ENCODE measurements at regions not wholly inside any gene's neighbourhood (a gene's known extent, or its start where the extent isn't known, plus 50 kb on each side); places are given as distances from the start of the nearest gene placed in this dataset.
"Not testable (repeated sequence)": the region's sequence is repeated elsewhere in the genome, so short reads cannot be mapped to it uniquely, and the experiment has no call there.

DNA sequence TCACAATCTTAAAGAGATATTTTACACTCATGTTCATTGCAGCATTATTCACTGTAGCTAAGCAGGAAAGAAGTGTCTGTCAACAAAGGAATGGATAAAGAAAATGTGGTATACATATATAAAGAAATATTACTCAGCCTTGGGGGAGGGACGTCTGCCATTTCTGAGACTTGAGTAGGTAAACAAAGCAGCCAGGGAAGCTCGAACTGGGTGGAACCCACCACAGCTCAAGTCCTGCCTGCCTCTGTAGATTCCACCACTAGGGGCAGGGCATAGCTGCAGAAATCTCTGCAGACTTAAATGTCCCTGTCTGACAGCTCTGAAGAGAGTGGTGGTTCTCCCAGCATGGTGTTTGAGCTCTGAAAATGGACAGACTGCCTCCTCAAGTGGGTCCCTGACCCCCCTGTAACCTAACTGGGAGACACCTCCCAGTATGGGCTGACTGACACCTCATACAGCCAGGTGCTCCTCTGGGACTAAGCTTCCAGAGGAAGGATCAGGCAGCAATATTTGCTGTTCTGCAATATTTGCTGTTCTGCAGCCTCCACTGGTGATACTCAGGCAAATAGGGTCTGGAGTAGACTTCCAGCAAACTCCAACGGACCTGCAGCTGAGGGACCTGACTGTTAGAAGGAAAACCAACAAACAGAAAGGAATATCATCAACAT is 183.3 kb upstream of the SSTR4 start:
- H3K79me2 ChIP-seq (replicated peaks; ENCODE audit: insufficient read depth, low read length); H3F3A ChIP-seq (ENCODE audit: insufficient read depth, low read length, poor library complexity, severe bottlenecking); H4K20me1 ChIP-seq (ENCODE audit: insufficient read depth); H3K36me3 ChIP-seq (ENCODE audit: insufficient read depth, low read length); H3K9me3 ChIP-seq (ENCODE audit: low read length); H3K9ac ChIP-seq (ENCODE audit: low read length); H3K27ac ChIP-seq (ENCODE audit: low read length); H2AFZ ChIP-seq (ENCODE audit: low read depth, low read length); H3K4me2 ChIP-seq (ENCODE audit: low read length); H3K27me3 ChIP-seq (ENCODE audit: insufficient read depth, low read depth, low read length); H3K4me3 ChIP-seq (ENCODE audit: low read length); H3K9me2 ChIP-seq (ENCODE audit: insufficient read depth, low read length): not testable (repeated sequence)
- TF ChIP-seq RAD21 (conservative IDR thresholded peaks at IDR 0.05) = peak; percentile 43
- TF ChIP-seq, protein P1, sequence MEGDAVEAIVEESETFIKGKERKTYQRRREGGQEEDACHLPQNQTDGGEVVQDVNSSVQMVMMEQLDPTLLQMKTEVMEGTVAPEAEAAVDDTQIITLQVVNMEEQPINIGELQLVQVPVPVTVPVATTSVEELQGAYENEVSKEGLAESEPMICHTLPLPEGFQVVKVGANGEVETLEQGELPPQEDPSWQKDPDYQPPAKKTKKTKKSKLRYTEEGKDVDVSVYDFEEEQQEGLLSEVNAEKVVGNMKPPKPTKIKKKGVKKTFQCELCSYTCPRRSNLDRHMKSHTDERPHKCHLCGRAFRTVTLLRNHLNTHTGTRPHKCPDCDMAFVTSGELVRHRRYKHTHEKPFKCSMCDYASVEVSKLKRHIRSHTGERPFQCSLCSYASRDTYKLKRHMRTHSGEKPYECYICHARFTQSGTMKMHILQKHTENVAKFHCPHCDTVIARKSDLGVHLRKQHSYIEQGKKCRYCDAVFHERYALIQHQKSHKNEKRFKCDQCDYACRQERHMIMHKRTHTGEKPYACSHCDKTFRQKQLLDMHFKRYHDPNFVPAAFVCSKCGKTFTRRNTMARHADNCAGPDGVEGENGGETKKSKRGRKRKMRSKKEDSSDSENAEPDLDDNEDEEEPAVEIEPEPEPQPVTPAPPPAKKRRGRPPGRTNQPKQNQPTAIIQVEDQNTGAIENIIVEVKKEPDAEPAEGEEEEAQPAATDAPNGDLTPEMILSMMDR (IDR thresholded peaks at IDR 0.05; ENCODE audit: poor library complexity, severe bottlenecking) = peak; percentile 51

DNA sequence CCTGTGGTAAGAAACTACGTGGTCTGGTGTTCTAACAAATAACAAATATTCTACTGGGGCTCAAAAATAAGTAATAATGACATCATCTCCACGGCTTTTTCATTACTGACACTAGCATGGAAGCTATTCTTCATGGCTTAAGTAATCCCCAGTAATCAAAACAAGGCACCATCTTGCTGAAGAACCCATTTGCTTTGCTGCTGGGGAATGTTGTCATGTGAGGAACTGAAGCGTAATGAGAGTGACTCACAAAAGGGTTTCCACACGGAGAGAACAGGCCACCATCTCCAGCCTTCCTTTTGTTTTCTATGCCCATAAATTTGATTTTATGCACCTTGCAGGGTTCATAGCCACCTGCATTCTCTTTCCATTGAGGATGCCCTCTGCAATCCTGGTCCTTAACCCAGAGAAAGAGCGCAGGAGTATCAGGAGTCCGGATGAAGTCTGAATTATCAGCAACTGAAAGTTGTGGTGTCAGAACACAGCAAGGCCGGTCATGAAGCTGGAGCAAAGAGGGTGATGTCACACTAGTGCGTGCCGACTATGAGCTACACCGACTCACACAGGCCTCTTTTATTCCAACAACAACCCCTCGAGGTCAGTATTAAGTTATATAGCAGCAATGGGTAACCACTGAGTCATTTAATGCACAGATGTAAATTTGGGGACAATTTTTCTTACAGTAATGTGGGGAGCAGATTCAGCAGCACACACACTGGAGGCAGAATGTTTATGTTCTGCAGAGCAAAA is 173.7 kb upstream of the SSTR4 start:
- H3K9me2 ChIP-seq (ENCODE audit: insufficient read depth, low read length) = no peaks in the 10 kb centered on the region
- no peak overlapping the region for H3K27ac ChIP-seq (ENCODE audit: low read length)
- no peaks in the 10 kb centered on the region for H4K20me1 ChIP-seq (ENCODE audit: insufficient read depth)
- TF ChIP-seq MXI1 (conservative IDR thresholded peaks at IDR 0.05; ENCODE audit: poor library complexity, severe bottlenecking) (no peak), POLR2AphosphoS5 (IDR thresholded peaks at IDR 0.05) (no peak), SMC3 (conservative IDR thresholded peaks at IDR 0.05; ENCODE audit: poor library complexity) (no peak), TAF1 (IDR thresholded peaks at IDR 0.05; ENCODE audit: low read depth) (no peak), RAD21 (conservative IDR thresholded peaks at IDR 0.05) (no peak), EP300 (conservative IDR thresholded peaks at IDR 0.05; ENCODE audit: poor library complexity, severe bottlenecking) (no peak)
- TF ChIP-seq, protein P1 (IDR thresholded peaks at IDR 0.05; ENCODE audit: poor library complexity, severe bottlenecking) = no peak
- TF ChIP-seq, protein P2, sequence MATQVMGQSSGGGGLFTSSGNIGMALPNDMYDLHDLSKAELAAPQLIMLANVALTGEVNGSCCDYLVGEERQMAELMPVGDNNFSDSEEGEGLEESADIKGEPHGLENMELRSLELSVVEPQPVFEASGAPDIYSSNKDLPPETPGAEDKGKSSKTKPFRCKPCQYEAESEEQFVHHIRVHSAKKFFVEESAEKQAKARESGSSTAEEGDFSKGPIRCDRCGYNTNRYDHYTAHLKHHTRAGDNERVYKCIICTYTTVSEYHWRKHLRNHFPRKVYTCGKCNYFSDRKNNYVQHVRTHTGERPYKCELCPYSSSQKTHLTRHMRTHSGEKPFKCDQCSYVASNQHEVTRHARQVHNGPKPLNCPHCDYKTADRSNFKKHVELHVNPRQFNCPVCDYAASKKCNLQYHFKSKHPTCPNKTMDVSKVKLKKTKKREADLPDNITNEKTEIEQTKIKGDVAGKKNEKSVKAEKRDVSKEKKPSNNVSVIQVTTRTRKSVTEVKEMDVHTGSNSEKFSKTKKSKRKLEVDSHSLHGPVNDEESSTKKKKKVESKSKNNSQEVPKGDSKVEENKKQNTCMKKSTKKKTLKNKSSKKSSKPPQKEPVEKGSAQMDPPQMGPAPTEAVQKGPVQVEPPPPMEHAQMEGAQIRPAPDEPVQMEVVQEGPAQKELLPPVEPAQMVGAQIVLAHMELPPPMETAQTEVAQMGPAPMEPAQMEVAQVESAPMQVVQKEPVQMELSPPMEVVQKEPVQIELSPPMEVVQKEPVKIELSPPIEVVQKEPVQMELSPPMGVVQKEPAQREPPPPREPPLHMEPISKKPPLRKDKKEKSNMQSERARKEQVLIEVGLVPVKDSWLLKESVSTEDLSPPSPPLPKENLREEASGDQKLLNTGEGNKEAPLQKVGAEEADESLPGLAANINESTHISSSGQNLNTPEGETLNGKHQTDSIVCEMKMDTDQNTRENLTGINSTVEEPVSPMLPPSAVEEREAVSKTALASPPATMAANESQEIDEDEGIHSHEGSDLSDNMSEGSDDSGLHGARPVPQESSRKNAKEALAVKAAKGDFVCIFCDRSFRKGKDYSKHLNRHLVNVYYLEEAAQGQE (IDR thresholded peaks at IDR 0.05; ENCODE audit: borderline replicate concordance) = no peak
- no peaks in the 10 kb centered on the region for H3K9me3 ChIP-seq (ENCODE audit: low read length)
- H2AFZ ChIP-seq (ENCODE audit: low read depth, low read length) = no peak overlapping the region
- no peaks in the 10 kb centered on the region for H3K79me2 ChIP-seq (replicated peaks; ENCODE audit: insufficient read depth, low read length)
- no peaks in the 10 kb centered on the region for H3F3A ChIP-seq (ENCODE audit: insufficient read depth, low read length, poor library complexity, severe bottlenecking)
- no peaks in the 10 kb centered on the region for H3K36me3 ChIP-seq (ENCODE audit: insufficient read depth, low read length)
- H3K9ac ChIP-seq (ENCODE audit: low read length) = no peak overlapping the region
- H3K4me3 ChIP-seq (ENCODE audit: low read length) = no peak overlapping the region
- H3K27me3 ChIP-seq (ENCODE audit: insufficient read depth, low read depth, low read length) = no peaks in the 10 kb centered on the region
- H3K4me2 ChIP-seq (ENCODE audit: low read length) = no peak overlapping the region

All from neural cell (in vitro differentiated cells).